IPS-11a (cell line): ENCODE measurements at regions not wholly inside any gene's neighbourhood (a gene's known extent, or its start where the extent isn't known, plus 50 kb on each side); places are given as distances from the start of the nearest gene placed in this dataset.
"Not testable (repeated sequence)": the region's sequence is repeated elsewhere in the genome, so short reads cannot be mapped to it uniquely, and the experiment has no call there.

Experiments
- H3K4me3 ChIP-seq: one replicate; pipeline ENCODE4 v1.5.1; 2013; ENCODE audit warnings: low read depth, low read length, control low read depth

DNA sequence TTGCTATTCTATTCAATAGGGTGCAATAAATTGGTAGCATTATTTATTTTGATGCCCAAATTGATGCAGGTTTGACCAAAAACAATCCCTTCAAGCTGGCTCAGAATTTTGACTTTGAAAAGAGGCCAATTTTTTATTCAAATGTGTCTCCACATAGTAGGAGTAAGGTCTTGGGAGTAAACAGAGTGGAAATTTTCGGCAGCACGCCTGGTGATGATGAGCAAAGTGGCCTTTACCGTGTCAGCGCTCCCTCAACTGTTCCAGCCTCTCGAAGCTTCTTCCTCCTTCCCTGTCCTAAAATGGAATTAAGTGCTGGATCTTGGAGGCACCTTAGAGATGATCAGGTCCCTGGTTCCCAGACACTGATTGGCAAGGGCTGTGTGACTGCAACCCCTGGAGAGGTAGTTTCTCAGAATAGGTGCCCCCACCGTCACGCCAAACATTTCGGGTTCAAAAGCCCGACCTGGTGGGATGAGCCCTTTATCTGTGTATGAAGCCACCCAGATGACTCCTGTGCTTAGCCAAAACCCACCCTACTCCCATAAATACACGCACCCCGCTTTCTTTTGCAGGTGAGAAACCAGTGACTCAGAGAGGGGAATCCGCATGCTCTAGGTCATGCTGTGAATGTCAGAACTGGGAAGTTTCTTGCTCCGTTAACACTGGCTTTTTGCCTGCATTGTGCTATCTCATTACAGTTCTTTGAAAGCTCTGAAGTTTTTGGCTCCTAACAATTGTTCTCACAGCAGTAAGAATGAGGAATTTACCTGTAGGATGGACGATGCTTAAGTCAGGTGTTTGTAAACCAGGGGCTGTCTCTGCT is 89.1 kb downstream of the CRYGS start:
- H3K4me3 ChIP-seq = no peak overlapping the region

DNA sequence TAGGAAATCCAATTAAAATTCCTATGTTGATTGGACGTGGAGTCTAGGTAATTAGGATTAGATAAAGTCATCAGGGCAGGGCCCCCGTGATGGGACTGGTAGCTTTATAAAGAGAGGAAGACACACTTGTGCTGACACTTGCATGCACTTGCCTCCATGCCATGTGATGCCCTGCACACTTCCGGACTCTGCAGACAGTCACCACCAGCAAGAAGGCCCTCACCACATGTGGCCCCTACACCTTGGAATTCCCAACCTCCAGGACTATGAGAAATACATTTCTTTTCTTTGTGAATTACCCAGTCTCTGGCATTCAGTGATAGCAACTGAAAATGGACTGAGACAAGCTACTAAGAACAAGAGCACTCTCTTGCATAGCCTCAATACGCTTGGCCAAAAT is 90.6 kb downstream of the CRYGS start:
- H3K4me3 ChIP-seq = no peak overlapping the region

DNA sequence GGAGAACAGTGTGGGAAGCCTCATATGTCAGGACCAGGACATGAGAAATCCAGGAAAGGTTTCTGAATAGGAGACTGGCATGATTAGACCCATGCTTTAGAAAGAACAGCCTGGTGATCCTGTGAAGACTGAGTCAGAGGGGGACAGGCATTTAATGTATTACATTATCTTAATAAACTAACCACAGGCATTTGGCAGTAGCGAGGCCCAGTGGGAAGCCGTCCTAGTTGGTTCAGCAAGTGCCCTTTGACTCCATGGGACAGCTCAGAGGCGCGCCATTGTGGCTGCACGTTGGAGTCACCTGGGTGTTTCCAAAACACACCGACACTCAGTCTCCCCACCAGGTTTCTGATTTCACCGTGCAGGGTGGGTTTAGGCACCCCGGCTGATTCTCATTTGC is 90.5 kb upstream of the DGKG start:
- H3K4me3 ChIP-seq = no peak overlapping the region

GRCh38 chr3:186451371-186451770 is 89.3 kb upstream of the DGKG start:
- no peak overlapping the region for H3K4me3 ChIP-seq

DNA sequence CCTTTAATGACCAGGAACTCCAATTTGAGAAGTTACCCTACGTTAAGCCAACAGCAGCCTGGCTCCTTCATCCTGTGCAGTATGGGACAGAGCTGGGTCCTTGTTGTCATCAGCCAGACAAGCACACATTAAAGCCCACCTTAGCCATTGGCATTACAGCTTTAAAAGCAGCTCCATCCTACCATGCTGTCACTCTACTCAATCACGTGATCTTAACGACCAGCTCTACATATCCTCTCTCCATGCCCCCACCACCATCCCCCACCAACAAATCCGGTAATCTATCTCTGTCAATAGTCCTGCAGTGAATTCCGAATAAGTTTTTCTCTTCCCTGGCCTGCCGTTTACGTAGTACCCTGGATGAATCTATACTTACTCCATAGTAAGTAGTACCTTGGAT is 82.9 kb upstream of the DGKG start:
- no peak overlapping the region for H3K4me3 ChIP-seq

- no peak overlapping the region for H3K4me3 ChIP-seq
Observed at GRCh38 chr3:186444288-186444687, 82.3 kb upstream of the DGKG start.

DNA sequence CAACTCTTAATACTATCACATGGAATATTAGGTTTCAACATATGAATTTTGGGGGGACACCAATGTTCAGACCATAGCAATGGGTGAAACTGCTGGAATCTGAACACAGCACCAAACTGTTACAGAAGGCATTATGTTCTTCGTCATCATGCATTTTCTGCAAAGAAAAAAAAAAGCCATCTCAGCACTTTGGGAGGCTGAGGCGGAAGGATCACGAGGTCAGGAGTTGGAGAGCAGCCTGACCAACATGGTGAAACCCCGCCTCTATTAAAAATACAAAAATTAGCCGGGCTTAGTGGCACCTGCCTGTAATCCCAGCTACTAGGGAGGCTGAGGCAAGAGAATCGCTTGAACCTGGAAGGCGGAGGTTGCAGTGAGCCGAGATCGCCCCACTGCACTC is 80.9 kb upstream of the DGKG start:
- not testable (repeated sequence) for H3K4me3 ChIP-seq

GRCh38 chr3:186442162-186442561 is 80.1 kb upstream of the DGKG start:
- H3K4me3 ChIP-seq = no peak overlapping the region

DNA sequence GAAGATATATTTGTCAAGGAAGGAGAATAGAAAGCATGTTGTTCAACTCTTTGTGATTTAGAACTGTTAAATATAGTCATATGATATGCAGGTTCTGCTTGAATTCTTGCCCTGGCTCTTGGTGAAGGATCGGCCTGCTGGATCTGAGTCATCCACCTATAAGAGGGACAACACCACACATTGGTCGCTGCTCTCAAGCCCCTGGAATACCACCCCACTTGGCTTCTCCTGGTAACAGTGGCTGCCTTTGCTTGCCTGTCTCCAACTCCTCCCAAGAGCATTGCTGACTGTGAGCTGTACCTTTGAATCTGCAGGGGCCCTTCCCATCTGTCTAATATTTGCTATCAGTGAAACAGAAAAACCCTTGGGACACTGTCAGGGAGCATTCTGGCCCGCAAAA is 78.9 kb upstream of the DGKG start:
- no peak overlapping the region for H3K4me3 ChIP-seq

GRCh38 chr3:186439725-186440124 is 77.7 kb upstream of the DGKG start:
- no peak overlapping the region for H3K4me3 ChIP-seq

DNA sequence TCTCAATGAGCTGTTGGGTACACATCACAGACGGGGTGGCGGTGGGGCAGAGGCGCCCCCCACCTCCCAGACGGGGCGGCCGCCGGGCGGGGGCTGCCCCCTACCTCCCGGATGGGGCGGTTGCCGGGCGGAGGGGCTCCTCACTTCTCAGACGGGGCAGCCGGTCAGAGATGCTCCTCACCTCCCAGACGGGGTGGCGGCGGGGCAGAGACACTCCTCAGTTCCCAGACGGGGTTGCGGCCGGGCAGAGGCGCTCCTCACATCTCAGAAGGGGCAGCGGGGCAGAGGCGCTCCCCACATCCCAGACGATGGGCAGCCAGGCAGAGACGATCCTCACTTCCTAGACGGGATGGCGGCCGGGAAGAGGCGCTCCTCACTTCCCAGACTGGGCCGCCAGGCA is 73.3 kb upstream of the DGKG start:
- not testable (repeated sequence) for H3K4me3 ChIP-seq

DNA sequence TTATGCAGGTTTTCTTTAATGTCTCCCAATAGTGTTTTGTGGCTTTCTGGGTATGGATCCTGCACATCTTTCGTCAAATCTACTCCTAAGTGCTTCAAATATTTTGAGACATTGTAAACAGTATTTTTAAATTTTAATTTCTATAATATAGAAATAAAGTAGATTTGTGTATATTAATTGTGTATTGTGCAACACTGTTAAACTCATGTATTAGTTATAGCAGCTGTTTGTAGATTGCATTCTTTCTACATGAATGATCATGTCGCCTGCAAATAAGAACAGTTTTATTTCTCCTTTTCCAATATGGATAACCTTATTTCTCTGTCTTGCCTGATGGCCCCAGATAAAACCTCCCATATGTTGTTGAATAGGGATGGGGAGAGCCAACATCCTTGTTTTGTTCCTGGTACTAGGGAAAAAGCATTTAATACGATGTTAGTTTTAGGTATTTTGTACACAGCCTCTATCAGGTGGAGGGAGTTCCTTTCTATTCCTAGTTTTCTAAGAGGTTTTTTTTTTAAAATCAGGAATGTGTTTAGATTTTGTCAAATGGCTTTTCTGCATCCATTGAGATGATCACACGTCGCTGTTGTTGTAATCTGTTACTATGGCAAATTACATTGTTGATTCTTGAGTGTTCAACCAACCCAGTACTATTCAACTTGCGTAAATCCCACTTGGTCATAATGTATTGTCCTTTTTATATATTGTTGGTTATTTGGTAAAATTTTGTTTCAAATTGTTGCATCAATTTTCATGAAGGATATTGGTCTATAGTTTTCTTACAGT is 71.1 kb upstream of the DGKG start:
- no peak overlapping the region for H3K4me3 ChIP-seq

DNA sequence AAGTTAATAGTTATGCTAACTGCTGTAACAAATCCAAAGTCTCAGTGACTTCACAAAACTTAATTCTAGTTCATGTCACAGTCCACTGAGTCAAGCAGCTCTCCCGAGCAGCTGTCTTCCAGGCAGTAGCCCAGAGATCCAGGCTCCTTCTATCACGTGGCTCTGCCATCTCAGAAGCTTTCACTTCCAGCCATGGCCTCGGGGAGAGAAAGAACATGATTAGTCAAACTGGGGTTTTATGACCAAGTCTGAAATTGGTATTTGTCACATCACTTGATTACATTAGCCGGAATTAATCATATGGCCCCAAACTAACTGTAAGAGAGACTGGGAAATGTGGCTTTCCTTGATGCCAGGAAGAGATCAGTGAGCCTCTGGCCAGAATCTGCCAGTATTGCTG is 70.2 kb upstream of the DGKG start:
- H3K4me3 ChIP-seq = no peak overlapping the region

DNA sequence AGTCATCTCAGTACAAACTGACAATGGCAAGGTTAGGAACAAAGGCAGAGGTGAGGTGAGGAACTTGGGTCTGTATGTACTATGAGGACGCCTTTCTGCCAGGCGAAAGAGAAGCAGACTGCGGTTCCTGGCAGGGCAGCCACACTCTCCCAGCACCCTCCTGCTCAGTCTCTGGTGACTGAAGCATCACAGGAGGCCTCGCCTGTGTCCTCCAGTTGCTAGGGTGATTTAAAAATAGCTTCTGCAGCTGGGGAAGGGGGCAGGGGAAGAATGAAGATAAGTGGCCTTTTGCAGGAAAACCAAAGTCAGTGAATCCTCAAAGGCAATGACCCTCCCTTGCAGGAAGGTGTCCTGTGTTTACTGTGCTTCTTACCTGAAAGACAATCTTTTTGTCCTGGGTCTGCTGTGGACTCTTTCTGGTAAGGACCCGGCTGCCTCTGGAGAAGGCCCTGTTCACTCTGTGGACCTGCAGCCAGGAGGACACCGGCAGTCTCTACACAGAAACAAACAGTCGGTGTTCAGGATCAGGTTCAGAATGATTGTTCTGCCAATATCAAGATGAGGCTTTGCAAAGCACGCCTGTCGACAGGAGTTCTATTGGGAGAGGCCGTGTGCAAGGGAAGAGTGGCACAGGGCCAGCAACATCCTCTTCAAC is 65.7 kb upstream of the DGKG start:
- H3K4me3 ChIP-seq = no peak overlapping the region

DNA sequence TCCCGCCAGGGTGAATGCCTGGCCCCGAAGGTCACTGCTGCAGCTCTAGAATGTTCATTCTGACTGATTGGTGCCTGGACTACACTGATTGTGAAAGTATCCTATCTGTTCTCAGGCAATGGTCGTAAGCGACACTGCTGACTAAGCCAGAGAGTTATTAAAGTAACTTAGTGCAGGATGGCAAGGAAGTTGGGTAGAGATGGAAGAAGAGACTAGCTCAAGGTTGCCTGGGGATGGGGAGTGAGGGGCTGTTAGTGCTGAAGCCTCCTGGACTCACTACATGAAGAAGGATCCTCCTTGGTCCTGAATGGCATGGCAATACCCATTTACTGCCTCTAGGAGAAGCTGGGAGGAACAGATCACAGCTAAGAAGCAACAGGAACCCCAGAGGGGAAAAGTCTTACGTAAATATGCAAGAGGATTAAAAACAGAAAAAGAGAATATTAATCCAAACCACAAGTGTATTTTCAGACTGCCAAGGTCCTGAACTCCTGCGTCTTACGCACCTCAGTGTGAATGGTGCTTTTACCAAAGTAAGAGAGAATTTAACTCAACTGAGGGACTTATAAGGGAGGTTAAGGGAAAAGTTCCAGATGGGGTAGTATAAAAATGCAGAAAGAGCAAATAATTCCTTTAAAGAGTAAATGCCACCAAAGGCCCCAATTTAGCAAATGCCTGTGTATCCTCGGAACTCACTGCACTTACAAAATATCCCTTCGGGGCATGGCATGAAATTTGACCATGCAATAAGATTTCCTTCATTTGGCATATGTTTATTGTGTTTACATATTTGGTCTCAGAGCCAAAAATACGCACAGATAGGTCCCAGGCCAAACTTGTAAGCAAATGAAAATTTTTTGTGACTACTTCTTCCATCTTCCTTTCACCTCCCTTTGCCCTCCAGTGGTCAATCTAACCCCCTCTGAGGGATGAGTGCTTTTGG is 64.0 kb upstream of the DGKG start:
- no peak overlapping the region for H3K4me3 ChIP-seq

GRCh38 chr3:186421946-186422345 is 59.9 kb upstream of the DGKG start:
- H3K4me3 ChIP-seq = no peak overlapping the region

DNA sequence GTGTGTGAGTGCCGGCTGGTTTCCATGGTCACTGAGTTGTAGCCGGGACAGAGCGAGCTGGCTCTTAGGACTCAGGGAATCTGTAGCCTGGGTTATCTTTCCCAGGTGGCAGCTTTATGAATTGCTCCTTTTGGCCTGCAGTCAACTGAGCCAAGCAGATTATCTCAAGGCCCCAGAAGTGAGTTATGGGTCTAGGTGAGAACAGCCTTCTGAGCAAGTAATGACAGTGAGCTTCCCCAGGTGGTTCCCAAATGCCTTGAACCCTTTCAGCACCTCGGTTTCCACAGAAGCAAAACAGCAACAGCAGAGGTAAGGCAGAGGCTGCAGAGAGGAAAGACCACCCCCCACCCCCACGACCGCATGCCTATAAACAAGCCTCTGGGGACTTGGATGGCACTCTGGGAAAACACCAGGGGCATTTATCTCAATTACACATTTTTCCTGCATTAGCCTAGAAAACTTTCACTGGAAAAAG is 56.7 kb upstream of the DGKG start:
- no peak overlapping the region for H3K4me3 ChIP-seq

DNA sequence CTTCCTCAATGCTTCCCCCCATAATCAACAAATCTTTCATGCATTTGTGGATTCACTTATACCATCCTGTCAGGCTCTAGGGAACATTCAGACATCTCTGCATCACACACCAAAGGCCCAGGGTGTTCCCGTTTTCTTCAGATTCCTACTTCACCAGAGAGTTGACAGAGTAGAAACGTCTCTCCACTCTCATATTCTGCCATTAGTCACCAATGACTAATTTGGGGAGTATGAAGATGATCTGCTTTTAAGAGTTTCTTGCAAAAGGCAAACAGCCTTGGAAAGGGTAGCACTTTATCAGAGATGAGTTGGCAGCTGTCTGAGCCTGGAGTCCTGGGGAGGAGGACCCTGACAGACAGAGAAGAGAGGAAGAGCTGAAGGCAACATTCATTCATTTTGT is 55.8 kb upstream of the DGKG start:
- no peak overlapping the region for H3K4me3 ChIP-seq

DNA sequence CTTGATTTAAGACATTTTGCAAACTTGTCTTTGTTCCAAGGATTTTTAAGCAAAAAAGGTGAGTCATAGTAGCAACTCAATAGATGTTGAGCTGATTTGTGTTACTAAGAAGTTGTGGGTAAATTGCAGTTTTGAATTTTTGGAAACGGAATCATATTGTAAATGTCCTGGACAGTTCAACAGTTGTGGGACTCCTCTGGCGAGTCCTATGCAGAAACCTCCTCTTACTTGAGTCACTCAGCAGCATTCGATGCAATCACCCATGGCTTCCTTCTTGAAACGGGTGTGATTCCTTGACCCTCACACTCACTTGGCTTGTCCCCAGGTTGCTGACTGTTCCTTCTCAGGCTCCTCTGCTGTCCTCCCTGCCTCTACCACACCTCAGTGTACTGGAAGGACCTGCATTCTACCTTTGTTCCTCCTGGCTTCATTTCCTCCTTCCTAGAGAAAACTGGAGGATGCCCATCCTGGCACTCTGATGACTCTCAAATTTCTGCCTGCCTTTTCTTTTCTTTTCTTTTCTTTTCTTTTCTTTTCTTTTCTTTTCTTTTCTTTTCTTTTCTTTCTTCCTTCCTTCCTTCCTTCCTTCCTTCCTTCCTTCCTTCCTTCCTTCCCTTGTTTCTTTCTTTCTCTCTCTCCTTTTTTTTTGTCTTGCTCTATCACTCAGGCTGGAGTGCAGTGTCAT is 52.8 kb upstream of the DGKG start:
- no peak overlapping the region for H3K4me3 ChIP-seq
